Islet precursor cell (in vitro differentiated cells): ENCODE measurements at regions not wholly inside any gene's neighbourhood (a gene's known extent, or its start where the extent isn't known, plus 50 kb on each side); places are given as distances from the start of the nearest gene placed in this dataset.

Source experiments
- DNase-seq: peaks from one replicate; pipeline ENCODE4 v3.0.0-alpha.2; 2018

GRCh38 chr7:27364344-27364758 lies 121.7 kb downstream of the EVX1 start:
- DNase-seq: no peak

- no peak for DNase-seq
These were observed 124.8 kb downstream of the EVX1 start for GRCh38 chr7:27367179-27367932.

GRCh38 chr7:27367933-27368549 lies 125.4 kb downstream of the EVX1 start:
- no peak for DNase-seq

GRCh38 chr7:27374958-27375841 lies 132.6 kb downstream of the EVX1 start:
- DNase-seq: peak; percentile 66

GRCh38 chr7:27375958-27376357 lies 133.4 kb downstream of the EVX1 start:
- peak; percentile 86 for DNase-seq

GRCh38 chr7:27377988-27378387 lies 135.4 kb downstream of the EVX1 start:
- DNase-seq: no peak

- DNase-seq: no peak
These were observed 139.7 kb downstream of the EVX1 start for GRCh38 chr7:27382307-27382706.

- no peak for DNase-seq
These were observed 144.0 kb downstream of the EVX1 start for GRCh38 chr7:27386581-27386980.

GRCh38 chr7:27387864-27388263 lies 145.3 kb downstream of the EVX1 start:
- DNase-seq: no peak

- no peak for DNase-seq
These were observed 146.0 kb downstream of the EVX1 start for GRCh38 chr7:27388561-27388960.

GRCh38 chr7:27389496-27389895 lies 146.9 kb downstream of the EVX1 start:
- DNase-seq: no peak

- no peak for DNase-seq
These were observed 149.9 kb downstream of the EVX1 start for GRCh38 chr7:27392477-27392876.

GRCh38 chr7:27394871-27395270 lies 152.3 kb downstream of the EVX1 start:
- DNase-seq: no peak

GRCh38 chr7:27395626-27396025 lies 153.0 kb downstream of the EVX1 start:
- no peak for DNase-seq

- DNase-seq: no peak
These were observed 154.9 kb downstream of the EVX1 start for GRCh38 chr7:27397503-27397902.

- no peak for DNase-seq
These were observed 156.2 kb downstream of the EVX1 start for GRCh38 chr7:27398851-27399250.

GRCh38 chr7:27399791-27400567 lies 157.4 kb downstream of the EVX1 start:
- no peak for DNase-seq

GRCh38 chr7:27405780-27406179 lies 163.2 kb downstream of the EVX1 start:
- DNase-seq: no peak

- DNase-seq: peak; percentile 51
These were observed 166.7 kb downstream of the EVX1 start for GRCh38 chr7:27409311-27409710.

GRCh38 chr7:27409776-27410175 lies 167.2 kb downstream of the EVX1 start:
- DNase-seq: peak; percentile 32

- peak; percentile 46 for DNase-seq
These were observed 168.4 kb downstream of the EVX1 start for GRCh38 chr7:27410812-27411544.

- peak; percentile 22 for DNase-seq
These were observed 169.6 kb downstream of the EVX1 start for GRCh38 chr7:27412164-27412563.
